SK-N-MC (cell line): ENCODE measurements at regions not wholly inside any gene's neighbourhood (a gene's known extent, or its start where the extent isn't known, plus 50 kb on each side); places are given as distances from the start of the nearest gene placed in this dataset.
"Not testable (repeated sequence)": the region's sequence is repeated elsewhere in the genome, so short reads cannot be mapped to it uniquely, and the experiment has no call there.

Source experiments
- DNase-seq: peaks from one replicate; pipeline ENCODE4 v3.0.0-alpha.2; 2011; ENCODE audit warnings: low read depth, low spot score
- H3K27ac ChIP-seq: fragments of 200-600 bp; sonication (generic); 2 replicates; pipeline ENCODE4 v1.5.1; 2016; ENCODE audit warnings: mixed run types
- H3K36me3 ChIP-seq: fragments of 200-600 bp; sonication (generic); 2 replicates; pipeline ENCODE4 v1.6.1; 2017; ENCODE audit warnings: antibody characterized with exemption, low read length, mixed read lengths; ENCODE audit not compliant: insufficient read depth
- H3K4me3 ChIP-seq: fragments of 200-600 bp; sonication (generic); 2 replicates; pipeline ENCODE4 v1.5.1; 2016
- H3K9ac ChIP-seq: fragments of 200-600 bp; sonication (generic); 2 replicates; pipeline ENCODE4 v1.8.0; 2017; ENCODE audit warnings: mixed run types, mixed read lengths; ENCODE audit not compliant: insufficient read length
- H3K9me3 ChIP-seq: fragments of 200-600 bp; sonication (generic); 2 replicates; pipeline ENCODE4 v1.6.1; 2017; ENCODE audit warnings: low read depth, mild to moderate bottlenecking, antibody characterized with exemption, low read length, moderate library complexity, mixed read lengths
- EZH2 ChIP-seq: fragments of 200-600 bp; sonication (generic); IDR thresholded peaks from one replicate; pipeline ENCODE4 v1.6.1; 2017; ENCODE audit warnings: antibody characterized with exemption
- FOXP2 ChIP-seq: optimal IDR thresholded peaks from 2 replicates; pipeline ENCODE3; 2011; ENCODE audit warnings: mild to moderate bottlenecking, moderate library complexity; ENCODE audit not compliant: insufficient read depth; ENCODE audit errors: extremely low read length, control extremely low read depth
- POLR2AphosphoS5 ChIP-seq: IDR thresholded peaks from 2 replicates; pipeline ENCODE4 v1.6.1; 2012; ENCODE audit warnings: mild to moderate bottlenecking, low read depth, low read length, borderline replicate concordance

DNA sequence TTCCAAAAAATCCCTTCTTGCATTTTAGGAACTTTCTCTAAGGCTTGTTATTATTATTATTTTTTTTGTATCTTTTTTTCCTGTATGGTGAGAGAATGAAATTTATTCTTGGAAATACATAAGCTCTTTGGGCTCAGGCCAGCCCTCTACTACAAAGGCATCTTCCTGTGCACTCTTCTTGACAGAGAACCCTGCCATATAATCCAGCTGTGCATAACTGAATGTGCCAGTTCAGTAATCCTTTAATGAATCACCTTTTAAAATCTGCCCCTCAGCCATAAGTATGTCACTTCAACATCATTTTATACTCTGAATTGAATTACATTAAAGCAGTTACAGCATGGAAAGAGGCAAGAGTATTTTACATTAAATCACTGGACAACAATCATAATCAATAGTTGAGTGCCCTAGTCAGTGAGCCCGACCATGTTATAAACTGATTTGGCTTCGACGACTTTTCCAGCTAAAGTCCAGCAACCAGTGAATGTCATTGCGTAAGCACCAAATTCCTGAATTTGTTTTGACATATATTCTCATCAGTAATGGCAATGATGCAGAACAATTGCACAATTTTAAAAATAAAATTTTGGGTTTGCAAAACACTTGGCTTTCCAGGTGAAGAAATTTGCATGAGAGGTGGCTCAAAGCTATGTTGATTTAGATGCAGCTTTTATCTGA lies 59.2 kb upstream of the KCNK2 start:
- H3K27ac ChIP-seq = no peak overlapping the region
- H3K4me3 ChIP-seq = no peak overlapping the region
- no peaks in the 10 kb centered on the region for H3K9me3 ChIP-seq
- no peaks in the 10 kb centered on the region for H3K36me3 ChIP-seq
- DNase-seq = no peak
- H3K9ac ChIP-seq = no peak overlapping the region
- no peak for TF ChIP-seq EZH2
- no peak for TF ChIP-seq POLR2AphosphoS5
- no peak for TF ChIP-seq FOXP2

GRCh38 chr1:215028954-215029353 lies 53.6 kb upstream of the KCNK2 start:
- H3K36me3 ChIP-seq = no peaks in the 10 kb centered on the region
- H3K9me3 ChIP-seq = no peaks in the 10 kb centered on the region
- H3K9ac ChIP-seq = no peak overlapping the region
- no peak for DNase-seq
- TF ChIP-seq FOXP2 (no peak), POLR2AphosphoS5 (no peak), EZH2 (no peak)
- H3K27ac ChIP-seq = no peak overlapping the region
- no peak overlapping the region for H3K4me3 ChIP-seq

DNA sequence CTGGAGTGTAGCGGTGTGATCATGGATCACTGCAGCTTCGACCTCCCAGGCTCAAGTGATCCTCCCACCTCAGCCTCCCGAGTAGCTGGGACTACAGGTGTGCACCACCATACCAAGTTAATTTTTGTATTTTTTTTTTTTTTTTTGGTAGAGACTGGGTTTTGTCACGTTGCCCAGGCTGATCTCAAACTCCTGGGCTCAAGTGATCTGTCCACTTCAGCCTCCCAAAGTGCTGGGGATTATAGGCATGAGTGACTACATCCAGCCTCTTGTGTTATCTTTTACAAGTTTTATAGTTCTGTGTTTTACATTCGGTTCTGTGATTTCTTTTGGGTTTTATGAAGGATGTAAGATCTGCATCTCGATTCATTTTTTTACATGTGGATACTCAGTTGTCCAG lies 52.0 kb upstream of the KCNK2 start:
- H3K9ac ChIP-seq = not testable (repeated sequence)

GRCh38 chr1:215031392-215031791 lies 51.1 kb upstream of the KCNK2 start:
- no peak overlapping the region for H3K9ac ChIP-seq
- DNase-seq = no peak

More for the DNA sequence above, 52.0 kb upstream of the KCNK2 start:
- H3K36me3 ChIP-seq, DNase-seq, H3K27ac ChIP-seq, H3K4me3 ChIP-seq, H3K9me3 ChIP-seq: not testable (repeated sequence)

More at GRCh38 chr1:215031392-215031791, 51.1 kb upstream of the KCNK2 start:
- no peaks in the 10 kb centered on the region for H3K36me3 ChIP-seq
- TF ChIP-seq FOXP2 = no peak
- no peak for TF ChIP-seq EZH2
- TF ChIP-seq POLR2AphosphoS5 = no peak
- H3K4me3 ChIP-seq = no peak overlapping the region
- no peak overlapping the region for H3K27ac ChIP-seq
- no peaks in the 10 kb centered on the region for H3K9me3 ChIP-seq
